T-helper 22 cell (primary cell): ENCODE measurements at regions not wholly inside any gene's neighbourhood (a gene's known extent, or its start where the extent isn't known, plus 50 kb on each side); places are given as distances from the start of the nearest gene placed in this dataset.

Experiments
- DNase-seq: peaks from one replicate; pipeline ENCODE4 v3.0.0-alpha.2; 2020; ENCODE audit warnings: low read depth

DNA sequence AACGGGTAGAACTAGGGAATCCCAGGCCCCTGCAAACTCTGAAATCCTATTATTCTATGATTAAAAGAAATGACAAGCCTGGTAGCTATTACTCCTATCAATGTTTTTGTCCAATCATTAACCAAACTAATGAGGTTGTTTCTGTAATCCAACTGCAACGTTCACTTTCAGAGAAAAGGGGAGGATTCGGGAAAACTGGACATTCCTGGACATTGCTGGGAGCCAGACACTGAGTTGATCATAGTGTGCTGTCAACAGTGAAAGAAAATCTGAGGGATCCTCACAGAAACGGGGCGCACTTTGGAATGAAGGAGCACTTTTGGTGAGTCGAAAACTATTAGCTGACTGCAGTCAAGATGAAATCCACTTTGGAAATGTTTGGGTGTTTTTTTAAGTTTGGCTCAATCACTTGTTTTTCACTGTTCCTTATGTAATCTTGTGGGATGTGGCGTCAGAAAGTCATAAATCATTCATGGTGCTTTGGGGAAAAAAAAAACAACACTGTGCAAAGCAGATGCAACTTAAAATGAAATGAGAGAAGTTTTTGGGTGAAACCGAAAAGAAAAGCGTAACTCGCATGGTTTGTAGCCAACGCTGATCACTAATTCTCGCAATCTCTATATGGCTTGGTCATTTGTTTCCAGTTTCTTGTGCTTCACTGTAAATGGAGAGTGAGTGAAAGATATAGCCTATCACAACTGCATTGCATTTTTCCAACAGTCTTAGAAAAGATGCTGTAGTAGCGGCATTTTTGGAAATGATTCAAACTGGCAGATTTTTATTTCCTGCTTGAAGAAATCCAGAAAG is 51.2 kb upstream of the ADRA1B start:
- no peak for DNase-seq

DNA sequence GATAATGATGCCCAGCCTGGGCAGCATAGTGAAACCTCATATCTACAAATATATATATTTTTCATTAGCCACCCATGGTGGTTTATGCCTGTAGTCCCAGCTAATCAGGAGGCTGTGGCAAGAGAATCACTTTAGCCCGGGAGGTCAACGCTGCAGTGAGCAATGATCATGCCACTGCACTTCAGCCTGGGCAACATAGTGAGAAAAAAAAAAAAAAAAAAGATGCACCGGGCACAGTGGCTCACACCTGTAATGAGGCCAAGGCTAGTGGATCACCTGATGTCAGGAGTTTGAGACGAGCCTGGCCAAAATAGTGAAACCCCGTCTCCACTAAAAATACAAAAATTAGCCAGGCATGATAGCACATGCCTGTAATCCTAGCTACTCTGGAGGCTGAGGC is 50.2 kb upstream of the ADRA1B start:
- no peak for DNase-seq
